HG03025 (cell line): ENCODE measurements at regions not wholly inside any gene's neighbourhood (a gene's known extent, or its start where the extent isn't known, plus 50 kb on each side); places are given as distances from the start of the nearest gene placed in this dataset.
"Not testable (repeated sequence)": the region's sequence is repeated elsewhere in the genome, so short reads cannot be mapped to it uniquely, and the experiment has no call there.

Experiments
- ATAC-seq: cut with Tn5 transposase; IDR thresholded peaks from one replicate; pipeline ENCODE4 v1.9.1; 2021; ENCODE audit warnings: mild to moderate bottlenecking, moderate library complexity; ENCODE audit not compliant: unreplicated experiment, low FRiP score

DNA sequence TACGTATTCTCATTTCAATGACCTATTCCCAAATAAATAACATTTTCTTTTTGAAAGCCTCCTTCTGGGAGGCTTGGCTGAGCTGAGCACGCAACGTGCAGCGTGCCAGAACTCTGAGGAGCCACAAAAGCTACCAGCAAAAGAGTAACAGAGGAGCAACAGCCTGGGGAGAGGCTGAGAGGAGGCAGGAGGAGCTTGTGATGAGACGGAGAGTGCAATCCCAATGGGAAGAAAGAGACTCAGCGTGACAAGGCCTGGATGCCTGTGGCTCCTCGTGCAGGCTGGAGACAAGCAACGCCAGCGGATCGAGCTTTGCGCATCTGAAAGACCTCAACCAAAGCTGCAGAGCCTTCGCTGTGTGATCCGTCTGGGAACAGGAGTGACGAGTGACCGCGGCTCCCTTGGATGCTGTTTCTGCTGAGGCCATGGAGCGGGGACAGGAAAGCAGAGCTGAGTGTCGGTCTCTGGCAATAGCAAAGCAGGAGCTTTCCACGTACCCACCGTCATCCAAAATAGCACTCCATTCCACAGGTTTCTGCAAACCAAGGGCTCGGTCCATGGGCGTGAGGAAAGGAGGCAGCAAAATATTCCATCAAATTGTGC lies 171.7 kb upstream of the PFKP start:
- ATAC-seq, result no peak

DNA sequence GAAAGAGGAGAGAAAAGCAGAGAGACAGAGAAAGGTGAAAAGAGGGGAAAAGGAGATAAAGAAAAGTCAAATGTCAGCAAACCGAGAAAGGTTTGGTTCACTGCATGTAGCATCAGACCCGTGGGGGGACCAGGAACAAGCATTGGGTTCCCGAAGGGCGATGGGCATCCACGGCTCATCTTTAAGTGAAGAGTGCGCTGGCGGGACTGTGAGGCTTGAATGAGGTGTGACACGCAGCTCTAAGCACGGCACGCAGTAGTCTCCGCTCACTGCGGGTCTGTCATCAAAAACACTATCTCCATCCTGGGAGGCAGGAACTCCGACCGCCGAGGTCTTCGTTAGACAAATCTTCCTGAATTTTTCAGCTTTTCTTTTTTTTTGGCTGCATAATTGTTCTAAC lies 173.4 kb upstream of the PFKP start:
- ATAC-seq, result no peak

DNA sequence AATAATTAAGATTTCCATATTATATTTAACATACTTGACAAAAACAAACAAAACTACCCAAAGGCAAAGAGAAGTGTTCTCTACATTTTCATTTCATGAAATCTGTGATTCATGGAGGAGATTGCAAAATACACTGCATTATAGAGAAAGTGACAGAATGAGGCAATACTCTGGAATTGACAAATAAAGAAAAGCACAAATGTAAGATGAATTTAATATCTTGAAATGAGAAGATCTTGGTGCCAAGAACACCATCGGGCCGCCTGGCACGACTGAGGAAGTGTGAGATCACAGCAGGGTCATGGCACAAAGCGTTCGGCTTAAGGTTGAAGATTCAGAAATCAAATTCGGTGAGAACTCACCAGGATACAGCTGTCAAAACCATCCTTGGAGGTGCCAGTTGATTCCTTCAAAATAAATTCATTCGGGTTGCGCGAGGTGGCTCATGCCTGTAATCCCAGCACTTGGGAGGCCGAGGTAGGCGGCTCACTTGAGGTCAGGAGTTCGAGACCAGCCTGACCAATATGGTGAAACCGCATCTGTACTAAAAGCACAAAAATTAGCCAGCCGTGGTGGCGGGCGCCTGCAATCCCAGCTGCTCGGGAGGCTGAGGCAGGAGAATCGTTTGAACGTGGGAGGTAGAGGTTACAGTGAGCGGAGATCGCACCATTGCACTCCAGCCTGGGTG lies 174.0 kb upstream of the PFKP start:
- no peak for ATAC-seq

DNA sequence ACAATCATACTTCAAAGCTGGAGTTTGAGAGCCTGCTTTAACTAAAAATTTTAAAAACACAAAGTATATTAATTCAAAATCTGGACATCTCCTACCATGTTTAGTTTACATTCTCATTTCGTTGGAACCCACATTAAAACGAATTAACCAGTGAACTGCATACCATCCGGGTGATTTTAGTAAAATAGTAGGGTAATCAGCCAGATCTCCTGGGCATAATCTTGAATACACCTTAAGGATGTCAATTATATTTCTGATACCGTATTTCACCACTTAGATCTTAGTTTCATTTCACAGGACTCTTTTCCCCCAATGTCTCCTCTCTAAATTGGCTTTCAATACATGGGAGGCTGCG lies 175.6 kb upstream of the PFKP start:
- ATAC-seq, result no peak

DNA sequence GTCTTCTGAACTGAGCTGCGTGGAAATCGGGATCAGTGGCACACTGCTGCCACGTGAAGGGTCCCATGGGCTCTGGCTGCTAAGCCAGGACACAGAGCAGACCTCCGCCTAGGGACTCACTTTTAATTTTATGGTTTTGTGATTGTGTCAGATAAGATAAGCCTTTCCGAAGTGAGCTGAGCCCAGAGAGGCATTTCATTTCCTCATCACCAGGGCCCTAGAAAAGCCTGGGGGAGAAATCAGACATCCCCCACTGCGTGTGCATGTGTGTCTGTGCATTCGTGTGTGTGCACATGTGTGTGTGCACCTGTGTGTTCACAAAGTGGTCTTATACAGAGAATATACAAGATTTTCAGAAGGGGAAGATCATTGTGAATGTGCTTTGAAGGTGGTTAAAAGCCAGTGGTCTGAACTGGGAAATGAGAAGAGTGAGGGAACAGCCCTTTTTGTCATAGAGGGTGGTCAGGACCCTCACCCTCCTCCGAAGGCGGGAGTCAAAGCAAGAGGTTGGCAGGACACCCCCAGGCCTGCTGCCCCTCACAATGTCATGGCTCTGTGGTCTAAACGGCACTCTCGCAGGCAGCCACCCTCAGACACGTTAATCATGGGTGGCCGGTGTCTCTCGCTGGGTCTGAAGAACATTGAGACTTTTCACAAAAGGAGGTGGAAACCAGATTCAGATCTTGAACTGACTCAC lies 176.1 kb upstream of the PFKP start:
- no peak for ATAC-seq

DNA sequence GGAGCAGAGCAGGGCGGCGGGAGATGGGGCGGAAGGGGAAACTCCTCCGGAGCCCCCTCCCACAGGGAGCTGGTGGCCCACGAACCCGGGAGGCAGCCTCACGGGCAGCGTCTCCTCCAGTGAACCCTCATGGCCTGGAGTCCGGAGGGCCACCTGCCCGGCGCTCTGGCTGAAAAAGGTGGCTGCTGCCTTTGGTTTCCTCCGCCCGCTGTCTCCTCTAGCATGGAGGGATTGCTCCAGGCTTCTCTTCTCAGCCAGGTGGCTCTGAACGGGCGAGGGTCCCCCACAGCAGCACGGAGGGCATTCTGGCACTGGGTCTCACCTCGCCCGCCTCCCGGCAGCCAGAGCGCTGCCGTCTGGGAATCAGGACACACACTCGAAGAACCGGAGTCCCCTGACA lies 177.3 kb upstream of the PFKP start:
- no peak for ATAC-seq

DNA sequence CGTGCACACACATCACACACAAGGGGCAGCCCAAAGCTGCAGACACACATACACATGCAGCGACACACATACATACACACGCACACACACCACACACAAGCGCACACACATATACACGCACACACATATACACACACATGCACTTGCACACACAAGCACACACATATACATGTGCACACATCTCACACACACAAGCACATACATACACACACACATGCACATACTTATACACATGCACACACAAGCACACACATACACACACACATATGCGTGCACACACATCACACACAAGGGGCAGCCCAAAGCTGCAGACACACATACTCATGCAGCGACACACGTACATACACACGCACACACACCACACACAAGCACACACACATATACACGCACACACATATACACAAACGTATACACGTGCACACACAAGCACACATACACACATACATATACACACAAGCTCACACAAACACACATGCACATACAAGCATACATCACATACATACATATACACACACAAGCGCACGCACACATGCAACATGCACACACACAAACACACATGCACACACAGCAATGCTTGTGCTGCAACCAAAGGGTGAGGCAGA lies 178.8 kb upstream of the PFKP start:
- no peak for ATAC-seq

DNA sequence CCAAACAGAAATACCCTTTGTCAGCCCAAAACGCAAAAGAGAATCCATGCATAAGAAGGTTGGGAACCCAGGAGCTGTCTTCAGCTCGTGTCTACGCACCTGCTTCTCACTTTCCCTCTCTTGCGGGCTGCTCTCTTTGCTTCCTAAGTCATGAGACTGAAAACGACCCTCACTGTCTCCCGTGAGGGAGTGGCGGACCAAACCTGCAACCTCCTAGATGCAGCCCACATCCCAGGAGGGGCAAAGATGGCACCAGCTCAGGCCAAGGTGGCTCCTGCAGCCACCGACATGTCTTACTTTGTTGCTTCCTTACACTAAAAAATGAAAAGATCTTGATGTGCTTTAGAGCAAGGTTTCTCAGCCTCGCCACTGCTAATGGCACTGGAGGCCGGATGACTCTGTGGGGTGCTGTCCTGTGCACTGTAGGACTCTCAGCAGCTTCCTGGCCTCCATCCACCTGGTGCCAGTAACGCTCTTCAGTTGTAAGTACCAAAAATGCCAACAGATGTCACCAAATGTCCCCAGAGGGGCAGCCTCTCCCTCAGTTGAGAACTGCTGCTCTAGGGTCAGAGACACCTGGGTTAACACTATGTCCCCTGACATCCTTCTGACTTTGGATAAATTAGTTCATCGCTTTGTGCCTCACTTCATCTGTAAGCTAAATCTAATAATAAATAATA lies 179.8 kb upstream of the PFKP start:
- ATAC-seq, result no peak

DNA sequence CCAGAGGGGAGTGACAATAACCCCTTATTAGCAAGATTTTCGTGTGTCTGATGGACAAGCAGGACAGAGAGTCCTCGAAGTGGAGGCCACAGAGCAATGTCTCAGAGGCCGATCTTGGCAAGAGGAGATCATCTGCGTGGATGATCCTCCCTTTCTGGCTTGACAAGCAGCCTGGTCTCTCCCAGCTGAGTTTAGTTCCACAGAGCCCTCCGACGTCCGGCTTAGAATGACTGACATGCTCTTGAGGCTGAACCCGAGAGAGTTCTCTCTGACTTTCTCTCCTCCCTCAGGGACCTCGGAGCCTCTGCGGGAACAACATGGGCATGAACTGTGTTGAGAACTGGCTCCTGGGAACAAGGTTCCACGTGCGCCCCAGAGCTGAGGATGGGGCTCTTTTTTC lies 180.7 kb upstream of the PFKP start:
- no peak for ATAC-seq

DNA sequence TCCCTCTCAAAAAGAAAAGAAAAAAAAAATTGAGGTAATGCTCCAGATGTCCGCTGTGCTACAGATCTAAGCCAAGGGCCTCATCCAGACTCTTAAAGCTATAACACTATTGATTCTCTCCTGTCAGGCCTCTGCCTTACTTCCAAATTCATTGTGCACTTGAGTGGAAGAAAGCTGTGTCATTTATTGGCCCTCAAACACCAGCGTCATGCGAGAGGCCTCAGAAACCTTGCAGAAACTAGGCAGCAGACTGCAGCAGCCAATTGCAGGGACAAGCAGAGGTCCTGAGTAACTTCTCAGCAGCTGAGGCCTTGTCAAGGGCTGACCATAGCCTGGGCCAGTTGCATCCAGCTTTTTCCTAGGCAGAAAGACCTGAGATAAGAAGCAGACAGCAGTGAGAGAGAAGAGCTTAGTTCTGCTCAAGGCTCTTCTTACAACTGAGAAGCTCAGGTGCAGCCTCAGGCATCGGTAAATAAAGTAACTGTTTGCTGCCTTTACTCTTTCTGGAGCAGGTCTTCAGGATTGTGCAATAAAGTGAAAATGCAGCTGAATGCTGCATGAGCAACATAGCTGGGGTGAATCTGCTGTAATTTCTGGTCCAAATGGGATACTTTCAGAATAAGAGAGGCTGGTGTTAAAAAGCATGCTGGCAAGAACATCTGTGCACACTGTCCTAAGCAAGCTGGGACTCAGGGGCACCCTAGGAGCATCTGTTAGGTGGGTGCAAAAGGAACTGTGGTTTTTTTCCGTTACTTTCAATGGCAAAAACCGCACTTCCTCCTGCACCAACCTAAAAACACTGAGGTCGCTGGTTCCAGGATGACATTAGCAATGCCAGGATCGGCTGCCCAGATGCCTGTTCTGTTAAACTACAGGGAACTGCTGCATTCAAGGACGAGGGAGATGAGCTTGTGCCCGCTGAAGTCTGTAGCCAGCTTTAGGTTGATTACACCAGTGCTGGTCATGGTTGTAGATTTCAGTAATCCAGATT lies 181.8 kb upstream of the PFKP start:
- no peak for ATAC-seq

DNA sequence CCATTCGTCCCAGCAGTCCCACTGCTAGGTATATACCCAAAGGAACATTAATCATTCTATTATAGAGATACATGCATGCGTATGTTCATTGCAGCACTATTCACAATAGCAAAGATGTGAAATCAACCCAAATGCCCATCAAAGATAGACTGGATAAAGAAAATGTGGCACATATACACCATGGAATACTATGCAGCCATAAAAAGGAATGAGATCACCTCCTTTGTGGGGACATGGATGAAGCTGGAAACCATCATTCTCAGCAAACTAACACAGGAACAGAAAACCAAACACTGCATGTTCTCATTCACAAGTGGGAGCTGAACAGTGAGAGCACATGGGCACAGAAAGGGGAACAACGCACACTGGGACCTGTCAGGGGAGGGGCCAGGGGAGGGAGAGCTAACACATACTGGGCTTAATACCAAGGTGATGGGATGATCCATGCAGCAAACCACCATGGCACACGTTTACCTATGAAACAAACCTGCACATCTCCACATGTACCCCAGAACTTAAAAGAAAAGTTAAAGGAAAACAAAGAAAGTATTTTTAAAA lies 183.3 kb upstream of the PFKP start:
- ATAC-seq, result not testable (repeated sequence)

DNA sequence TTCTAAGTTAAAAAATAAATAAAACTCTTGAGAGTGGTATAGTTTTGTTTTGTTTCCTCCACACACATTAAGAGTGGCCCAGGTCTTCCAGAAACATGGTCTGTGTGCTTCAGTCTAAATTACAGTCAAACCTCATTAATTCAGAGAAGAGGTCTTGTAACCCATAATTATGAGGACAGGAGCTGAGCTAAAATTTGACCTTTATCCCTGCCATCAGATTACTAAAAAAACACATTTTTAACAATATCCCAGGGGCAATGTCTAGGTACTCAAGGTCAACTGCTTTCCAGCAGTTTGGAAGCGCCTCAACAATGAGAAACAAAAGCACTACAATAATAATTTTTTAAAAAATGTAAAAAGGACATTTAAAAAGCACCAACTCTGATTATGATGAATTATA lies 184.1 kb upstream of the PFKP start:
- ATAC-seq, result no peak

DNA sequence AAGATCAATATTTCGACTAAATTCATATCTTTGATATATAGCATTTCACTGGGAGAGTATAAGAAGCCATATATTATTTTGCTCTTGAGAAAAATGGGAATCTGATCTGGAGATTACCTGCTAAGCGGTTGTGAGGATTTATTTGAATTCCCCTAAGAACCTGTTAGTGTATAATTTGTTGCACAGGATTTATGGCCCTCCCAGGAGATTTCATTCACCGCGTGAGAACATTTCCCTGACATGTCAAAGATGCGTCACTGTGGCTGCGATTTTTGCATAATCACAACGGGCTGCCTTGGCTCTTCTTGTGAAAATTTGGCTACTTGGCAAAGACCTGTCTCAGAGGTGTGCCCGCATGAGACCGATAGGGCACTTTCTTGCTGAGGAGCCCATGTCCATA lies 184.7 kb upstream of the PFKP start:
- ATAC-seq, result no peak

DNA sequence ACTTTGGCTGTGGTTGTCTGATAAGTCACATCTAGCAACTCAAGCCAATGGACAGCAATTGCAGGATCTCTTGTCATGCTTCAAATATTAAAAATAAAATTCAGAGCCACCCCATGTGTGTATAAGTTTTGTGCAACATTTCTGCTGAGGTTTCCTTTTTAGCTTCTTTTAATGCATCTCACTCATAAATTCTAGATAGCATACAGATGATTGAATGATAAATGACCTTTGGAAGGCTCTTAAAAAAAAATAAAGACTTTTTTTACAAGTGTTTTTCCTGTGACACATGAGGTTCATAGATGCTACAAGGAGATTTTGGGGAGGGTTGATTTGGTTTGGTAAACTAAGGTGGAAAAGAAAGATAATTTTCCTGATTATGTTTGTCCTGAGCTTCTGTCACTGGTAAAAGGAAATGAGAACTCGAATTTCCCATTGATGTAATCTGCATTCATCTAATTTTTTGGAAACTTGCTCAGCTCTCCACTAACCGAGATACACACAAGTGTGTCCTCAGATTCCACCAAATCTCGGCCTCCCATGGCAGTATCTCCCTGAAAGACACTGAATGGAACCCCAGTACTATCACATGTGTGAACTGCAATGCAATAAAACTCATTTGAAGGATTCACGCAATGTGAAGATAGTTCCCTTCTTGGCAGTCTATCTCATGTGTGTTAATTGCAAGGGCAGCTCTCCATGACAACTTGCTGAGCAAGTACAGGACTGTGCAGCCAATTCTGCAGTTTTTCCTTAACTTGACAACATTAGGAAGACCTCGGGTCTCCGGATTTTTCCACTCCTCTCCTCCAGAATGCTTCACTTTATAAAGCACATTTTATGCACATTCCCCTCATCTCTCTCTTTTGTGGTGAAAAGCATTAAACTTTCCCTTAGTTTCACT lies 185.4 kb upstream of the PFKP start:
- no peak for ATAC-seq

DNA sequence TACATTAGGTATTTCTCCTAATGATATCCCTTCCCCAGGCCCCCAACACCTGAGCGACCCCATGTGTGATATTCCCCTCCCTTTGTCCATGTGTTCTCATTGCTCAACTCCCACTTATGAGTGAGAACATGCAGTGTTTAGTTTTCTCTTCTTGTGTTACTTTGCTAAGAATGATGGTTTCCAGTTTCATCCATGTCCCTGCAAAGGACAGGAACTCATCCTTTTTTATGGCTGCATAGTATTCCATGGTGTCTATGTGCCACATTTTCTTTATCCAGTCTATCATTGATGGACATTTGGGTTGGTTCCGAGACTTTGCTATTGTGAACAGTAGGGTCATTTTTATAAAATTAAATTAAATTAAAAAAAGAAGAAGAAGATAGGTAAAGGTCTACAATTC lies 187.3 kb upstream of the PFKP start:
- ATAC-seq, result not testable (repeated sequence)

DNA sequence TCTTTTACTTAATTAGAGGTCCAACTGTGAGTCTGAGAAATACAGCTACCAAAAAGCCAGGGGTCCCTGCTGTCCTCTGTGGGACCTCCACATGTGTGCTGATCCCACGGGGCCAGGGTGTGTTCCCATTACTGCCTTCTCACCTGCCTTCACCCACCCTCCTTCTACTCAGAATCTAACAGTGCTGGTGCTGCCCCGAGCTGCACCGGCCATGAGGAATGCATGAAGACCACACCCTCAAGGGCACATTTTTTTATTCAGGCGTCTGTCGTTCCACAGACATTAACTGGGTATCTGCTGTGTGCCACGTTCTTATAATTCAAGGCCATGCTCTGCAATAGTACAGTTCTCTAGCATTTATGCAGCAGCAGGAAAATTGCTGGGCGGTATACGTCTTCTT lies 188.5 kb upstream of the PFKP start:
- ATAC-seq, result no peak

DNA sequence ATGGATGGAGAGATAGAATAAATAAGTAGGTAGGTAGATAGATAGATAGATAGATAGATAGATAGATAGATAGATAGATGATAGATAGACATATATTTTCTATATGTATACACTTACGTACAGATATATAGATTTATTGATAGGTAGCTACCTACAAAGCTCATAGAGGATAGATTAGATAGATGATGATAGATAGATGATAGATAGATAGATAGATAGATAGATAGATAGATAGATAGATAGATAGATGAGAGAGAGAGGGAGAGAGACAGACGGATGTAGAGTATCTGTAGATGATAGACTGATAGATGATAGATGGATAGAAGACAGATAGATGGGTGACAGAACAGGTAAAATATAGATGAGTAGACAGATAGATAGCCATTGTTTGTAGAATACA lies 191.3 kb upstream of the PFKP start:
- no peak for ATAC-seq

DNA sequence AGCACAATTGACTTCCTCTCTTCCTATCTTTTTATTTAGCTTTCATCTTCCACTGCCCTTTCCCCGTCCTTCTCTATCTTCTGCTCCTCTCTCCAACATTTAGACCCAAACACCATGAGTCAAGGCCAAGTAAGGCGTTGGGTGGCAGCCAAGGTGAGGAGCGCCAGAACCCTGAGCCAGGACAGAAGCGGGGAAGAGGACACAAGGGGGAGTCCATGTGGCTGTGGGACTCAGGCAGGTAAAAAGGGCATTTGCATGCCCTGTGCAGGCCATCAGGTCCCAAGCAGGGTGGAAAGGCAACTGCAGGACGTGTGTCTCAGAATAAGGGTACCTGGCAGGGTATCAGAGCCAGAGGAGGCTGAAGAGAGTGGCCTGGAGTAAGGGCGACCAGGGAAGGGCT lies 192.4 kb upstream of the PFKP start:
- no peak for ATAC-seq

DNA sequence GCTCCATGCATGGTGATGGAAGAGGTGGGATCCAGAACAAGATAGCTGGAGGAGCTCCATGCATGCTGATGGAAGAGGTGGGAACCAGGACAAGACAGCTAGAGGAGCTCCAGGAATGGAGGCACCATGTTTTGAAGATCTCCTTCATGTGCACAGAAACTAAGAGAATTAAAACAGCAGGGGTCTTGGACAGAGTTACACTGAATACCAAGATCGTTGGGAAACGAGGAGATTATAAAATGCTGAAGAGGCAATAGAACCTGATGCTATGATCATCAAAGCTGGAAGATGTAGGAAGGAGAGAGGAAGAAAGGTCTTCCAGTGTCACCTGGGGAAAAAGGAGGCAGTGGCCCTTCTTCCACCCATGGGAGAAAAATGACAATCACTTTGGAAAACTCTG lies 193.6 kb upstream of the PFKP start:
- no peak for ATAC-seq
